Activated gamma-delta T cell treated with Interleukin-2 at 50 U/mL for 16 hours (primary cell): ENCODE measurements at regions not wholly inside any gene's neighbourhood (a gene's known extent, or its start where the extent isn't known, plus 50 kb on each side); places are given as distances from the start of the nearest gene placed in this dataset.
"Not testable (repeated sequence)": the region's sequence is repeated elsewhere in the genome, so short reads cannot be mapped to it uniquely, and the experiment has no call there.

Source experiments
- DNase-seq: peaks from one replicate; pipeline ENCODE4 v3.0.0-alpha.2; 2020

GRCh38 chr9:63912451-63912850, 1372.6 kb downstream of the FOXD4L5 start:
- DNase-seq: not testable (repeated sequence)

- not testable (repeated sequence) for DNase-seq
Observed at GRCh38 chr9:63909076-63909475, 1375.9 kb downstream of the FOXD4L5 start.

- DNase-seq: not testable (repeated sequence)
Observed at GRCh38 chr9:63899637-63900190, 1385.3 kb downstream of the FOXD4L5 start.

- DNase-seq: not testable (repeated sequence)
Observed at GRCh38 chr9:63881386-63881785, 1403.6 kb downstream of the FOXD4L5 start.

- not testable (repeated sequence) for DNase-seq
Observed at GRCh38 chr9:63876380-63876779, 1408.6 kb downstream of the FOXD4L5 start.

- DNase-seq: peak; percentile 18
Observed at GRCh38 chr9:63859475-63860215, 1425.4 kb downstream of the FOXD4L5 start.

- not testable (repeated sequence) for DNase-seq
Observed at GRCh38 chr9:63859090-63859474, 1425.9 kb downstream of the FOXD4L5 start.

GRCh38 chr9:63853140-63853751, 1431.8 kb downstream of the FOXD4L5 start:
- DNase-seq: not testable (repeated sequence)

GRCh38 chr9:63824804-63825203, 1460.2 kb downstream of the FOXD4L5 start:
- DNase-seq: not testable (repeated sequence)

- DNase-seq: not testable (repeated sequence)
Observed at GRCh38 chr9:63823375-63824201, 1461.4 kb downstream of the FOXD4L5 start.

- DNase-seq: not testable (repeated sequence)
Observed at GRCh38 chr9:63822615-63823374, 1462.2 kb downstream of the FOXD4L5 start.

GRCh38 chr9:63821293-63821692, 1463.7 kb downstream of the FOXD4L5 start:
- not testable (repeated sequence) for DNase-seq

- DNase-seq: not testable (repeated sequence)
Observed at GRCh38 chr9:63820882-63821281, 1464.1 kb downstream of the FOXD4L5 start.

GRCh38 chr9:63820383-63820782, 1464.6 kb downstream of the FOXD4L5 start:
- not testable (repeated sequence) for DNase-seq

- DNase-seq: peak; percentile 68
Observed at GRCh38 chr9:63817622-63818518, 1467.1 kb downstream of the FOXD4L5 start.

GRCh38 chr9:63816751-63817621, 1468.0 kb downstream of the FOXD4L5 start:
- peak; percentile 66 for DNase-seq

- not testable (repeated sequence) for DNase-seq
Observed at GRCh38 chr9:63814970-63815669, 1469.9 kb downstream of the FOXD4L5 start.

- not testable (repeated sequence) for DNase-seq
Observed at GRCh38 chr9:63813391-63814021, 1471.5 kb downstream of the FOXD4L5 start.

- not testable (repeated sequence) for DNase-seq
Observed at GRCh38 chr9:63812822-63813221, 1472.2 kb downstream of the FOXD4L5 start.
